Adrenal gland (tissue), 5 donors: ENCODE measurements at regions not wholly inside any gene's neighbourhood (a gene's known extent, or its start where the extent isn't known, plus 50 kb on each side); places are given as distances from the start of the nearest gene placed in this dataset.

ENCODE experiments used
- POLR2A ChIP-seq, 2 donors: fragments of 450-650 bp; IDR thresholded peaks; one replicate each; pipeline ENCODE4 v1.6.1; 2017; ENCODE audit warnings: antibody characterized with exemption in 2 of 2, mild to moderate bottlenecking in 2 of 2, moderate library complexity in 1 of 2
- TF ChIP-seq, protein P1 (sequence below), 6 experiments: fragments of 450-650 bp in 4 of 6; fragments of 200-600 bp in 2 of 6; sonication (generic) in 1 of 6; IDR thresholded peaks; 1 replicate in 5 of 6; 2 replicates in 1 of 6; pipeline versions ENCODE4 v1.5.1 to v1.8.0; 2016 to 2021; ENCODE audit warnings: antibody characterized with exemption in 6 of 6, mild to moderate bottlenecking in 2 of 6, moderate library complexity in 1 of 6
- donor health status: DM: no; HTN: no; CAD: no.

DNA sequence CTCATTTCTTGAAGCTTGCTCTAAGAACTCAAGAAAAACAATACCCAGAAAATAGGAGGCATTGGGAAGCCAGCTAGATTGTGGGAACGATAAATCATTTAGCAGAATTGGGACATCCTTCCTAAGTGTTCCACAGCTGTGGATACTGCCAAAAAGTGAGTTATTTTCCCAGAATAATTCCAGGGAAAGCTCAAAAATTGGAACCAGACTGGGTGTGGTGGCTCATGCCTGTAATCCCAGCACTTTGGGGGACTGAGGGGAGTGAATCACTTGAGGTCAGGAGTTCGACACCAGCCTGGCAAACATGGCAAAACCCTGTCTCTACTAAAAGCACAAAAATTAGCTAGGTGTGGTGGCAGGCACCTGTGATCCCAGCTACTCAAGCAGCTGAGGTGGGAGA, 68.2 kb upstream of the GK2 start:
- TF ChIP-seq, protein P1, sequence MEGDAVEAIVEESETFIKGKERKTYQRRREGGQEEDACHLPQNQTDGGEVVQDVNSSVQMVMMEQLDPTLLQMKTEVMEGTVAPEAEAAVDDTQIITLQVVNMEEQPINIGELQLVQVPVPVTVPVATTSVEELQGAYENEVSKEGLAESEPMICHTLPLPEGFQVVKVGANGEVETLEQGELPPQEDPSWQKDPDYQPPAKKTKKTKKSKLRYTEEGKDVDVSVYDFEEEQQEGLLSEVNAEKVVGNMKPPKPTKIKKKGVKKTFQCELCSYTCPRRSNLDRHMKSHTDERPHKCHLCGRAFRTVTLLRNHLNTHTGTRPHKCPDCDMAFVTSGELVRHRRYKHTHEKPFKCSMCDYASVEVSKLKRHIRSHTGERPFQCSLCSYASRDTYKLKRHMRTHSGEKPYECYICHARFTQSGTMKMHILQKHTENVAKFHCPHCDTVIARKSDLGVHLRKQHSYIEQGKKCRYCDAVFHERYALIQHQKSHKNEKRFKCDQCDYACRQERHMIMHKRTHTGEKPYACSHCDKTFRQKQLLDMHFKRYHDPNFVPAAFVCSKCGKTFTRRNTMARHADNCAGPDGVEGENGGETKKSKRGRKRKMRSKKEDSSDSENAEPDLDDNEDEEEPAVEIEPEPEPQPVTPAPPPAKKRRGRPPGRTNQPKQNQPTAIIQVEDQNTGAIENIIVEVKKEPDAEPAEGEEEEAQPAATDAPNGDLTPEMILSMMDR (IDR thresholded peaks at IDR 0.05): no peak
- no peak for TF ChIP-seq POLR2A (IDR thresholded peaks at IDR 0.05)
